ENCODE measurements at regions not wholly inside any gene's neighbourhood (a gene's known extent, or its start where the extent isn't known, plus 50 kb on each side); places are given as distances from the start of the nearest gene placed in this dataset.

DNA sequence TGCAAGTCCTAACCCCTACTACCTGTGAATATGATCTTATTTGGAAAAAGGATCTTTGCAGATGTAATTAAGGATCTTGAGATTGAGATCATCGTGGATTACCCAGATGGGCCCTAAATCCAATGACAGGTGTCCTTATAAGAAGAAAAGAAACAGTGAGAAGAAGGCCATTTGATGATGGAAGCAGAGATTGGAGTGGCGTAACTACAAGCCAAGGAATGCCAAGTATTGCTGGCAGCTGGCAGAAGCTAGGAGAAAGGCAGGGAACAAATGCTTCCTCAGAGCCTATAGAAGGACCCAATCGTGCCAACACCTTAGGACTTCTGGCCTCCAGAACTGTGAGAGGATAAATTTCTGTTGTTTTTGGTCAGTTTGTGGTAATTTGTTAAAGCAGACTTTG is 70.1 kb upstream of the PALM2AKAP2 start:
- Histone ChIP-seq H3K4me1 (ENCODE audit: control insufficient read depth, extremely low read depth, insufficient read depth, low read length) (peaks cover 2% of the 10 kb centered on the region), H3K9ac (ENCODE audit: insufficient read depth, low read length) (no peak overlapping the region), H2AFZ (ENCODE audit: low read length) (no peak overlapping the region), H3K36me3 (ENCODE audit: control insufficient read depth, insufficient read depth, low read length) (no peaks in the 10 kb centered on the region), H3K9me3 (ENCODE audit: control insufficient read depth, insufficient read depth, low read depth, low read length) (no peaks in the 10 kb centered on the region), H4K20me1 (ENCODE audit: control insufficient read depth, extremely low read depth, insufficient read depth, low read length) (no peaks in the 10 kb centered on the region), H3K4me3 (replicated peaks in 1 of 4; ENCODE audit: control extremely low read depth in 1 of 4, insufficient read depth in 1 of 4, low read depth in 3 of 4, low read length in 4 of 4) (no peak overlapping the region), H3K4me2 (ENCODE audit: extremely low read depth, insufficient read depth, low read length) (no peak overlapping the region), H3K27ac (ENCODE audit: insufficient read depth, low read length) (no peak overlapping the region), H3K79me2 (ENCODE audit: control insufficient read depth, insufficient read depth, low read length) (no peaks in the 10 kb centered on the region), H3K27me3 (ENCODE audit: control insufficient read depth, insufficient read depth, low read length) (no peaks in the 10 kb centered on the region)
- DNase-seq (ENCODE audit: low read depth in 2 of 2), result no peak
- TF ChIP-seq EZH2 (IDR thresholded peaks at IDR 0.05; ENCODE audit: low read length, missing control alignments), result no peak
- TF ChIP-seq, protein P1, sequence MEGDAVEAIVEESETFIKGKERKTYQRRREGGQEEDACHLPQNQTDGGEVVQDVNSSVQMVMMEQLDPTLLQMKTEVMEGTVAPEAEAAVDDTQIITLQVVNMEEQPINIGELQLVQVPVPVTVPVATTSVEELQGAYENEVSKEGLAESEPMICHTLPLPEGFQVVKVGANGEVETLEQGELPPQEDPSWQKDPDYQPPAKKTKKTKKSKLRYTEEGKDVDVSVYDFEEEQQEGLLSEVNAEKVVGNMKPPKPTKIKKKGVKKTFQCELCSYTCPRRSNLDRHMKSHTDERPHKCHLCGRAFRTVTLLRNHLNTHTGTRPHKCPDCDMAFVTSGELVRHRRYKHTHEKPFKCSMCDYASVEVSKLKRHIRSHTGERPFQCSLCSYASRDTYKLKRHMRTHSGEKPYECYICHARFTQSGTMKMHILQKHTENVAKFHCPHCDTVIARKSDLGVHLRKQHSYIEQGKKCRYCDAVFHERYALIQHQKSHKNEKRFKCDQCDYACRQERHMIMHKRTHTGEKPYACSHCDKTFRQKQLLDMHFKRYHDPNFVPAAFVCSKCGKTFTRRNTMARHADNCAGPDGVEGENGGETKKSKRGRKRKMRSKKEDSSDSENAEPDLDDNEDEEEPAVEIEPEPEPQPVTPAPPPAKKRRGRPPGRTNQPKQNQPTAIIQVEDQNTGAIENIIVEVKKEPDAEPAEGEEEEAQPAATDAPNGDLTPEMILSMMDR (conservative IDR thresholded peaks at IDR 0.05 in 1 of 2, IDR thresholded peaks at IDR 0.05 in 1 of 2; ENCODE audit: low read depth in 1 of 2, low read length in 2 of 2), result no peak

DNA sequence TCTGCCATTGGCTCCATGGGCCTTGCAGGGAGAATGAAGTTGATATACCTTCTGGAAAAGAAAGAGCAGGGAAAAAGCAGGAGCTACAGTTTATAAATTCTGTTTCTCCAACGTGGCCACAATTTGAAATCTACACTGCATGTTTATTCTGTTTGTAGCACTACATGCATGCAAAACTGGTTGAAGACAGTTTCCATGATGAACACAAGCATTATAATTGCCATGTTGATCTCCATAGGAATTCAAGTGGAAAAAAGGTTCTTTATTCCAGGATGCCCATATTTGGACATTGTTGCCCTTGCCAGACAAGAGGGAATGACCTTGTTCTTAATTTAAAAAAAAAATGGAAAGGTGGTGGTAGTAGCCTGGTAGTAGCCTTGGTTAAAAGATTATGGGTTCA is 69.2 kb upstream of the PALM2AKAP2 start:
- Histone ChIP-seq H2AFZ (ENCODE audit: low read length) (no peak overlapping the region), H4K20me1 (ENCODE audit: control insufficient read depth, extremely low read depth, insufficient read depth, low read length) (no peaks in the 10 kb centered on the region), H3K27ac (ENCODE audit: insufficient read depth, low read length) (no peak overlapping the region), H3K79me2 (ENCODE audit: control insufficient read depth, insufficient read depth, low read length) (no peaks in the 10 kb centered on the region), H3K4me1 (ENCODE audit: control insufficient read depth, extremely low read depth, insufficient read depth, low read length) (peaks cover 2% of the 10 kb centered on the region), H3K9ac (ENCODE audit: insufficient read depth, low read length) (no peak overlapping the region), H3K9me3 (ENCODE audit: control insufficient read depth, insufficient read depth, low read depth, low read length) (no peaks in the 10 kb centered on the region), H3K4me3 (replicated peaks in 1 of 4; ENCODE audit: control extremely low read depth in 1 of 4, insufficient read depth in 1 of 4, low read depth in 3 of 4, low read length in 4 of 4) (no peak overlapping the region), H3K4me2 (ENCODE audit: extremely low read depth, insufficient read depth, low read length) (no peak overlapping the region), H3K27me3 (ENCODE audit: control insufficient read depth, insufficient read depth, low read length) (no peaks in the 10 kb centered on the region), H3K36me3 (ENCODE audit: control insufficient read depth, insufficient read depth, low read length) (no peaks in the 10 kb centered on the region)
- TF ChIP-seq, protein P1 (conservative IDR thresholded peaks at IDR 0.05 in 1 of 2, IDR thresholded peaks at IDR 0.05 in 1 of 2; ENCODE audit: low read depth in 1 of 2, low read length in 2 of 2), result no peak
- no peak for TF ChIP-seq EZH2 (IDR thresholded peaks at IDR 0.05; ENCODE audit: low read length, missing control alignments)
- DNase-seq (ENCODE audit: low read depth in 2 of 2), result no peak

DNA sequence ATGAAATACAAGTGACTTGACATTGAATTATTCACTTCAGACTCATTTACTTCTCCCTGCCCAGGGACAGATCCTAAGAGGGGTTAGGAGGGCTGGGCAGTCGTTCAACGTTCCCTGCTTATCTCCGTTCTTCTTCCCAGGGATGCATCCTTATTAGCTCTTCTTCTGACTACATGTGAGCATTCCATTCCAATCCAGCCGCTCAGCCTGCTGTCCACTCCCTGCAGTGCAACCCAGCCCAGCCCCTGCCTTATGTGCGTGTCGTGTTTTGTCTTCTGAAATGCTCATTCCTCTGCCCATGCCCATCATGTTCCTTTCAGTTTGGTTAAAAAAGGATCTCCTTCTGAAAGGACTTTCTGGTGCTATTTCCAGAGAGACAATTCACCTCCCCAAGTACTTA is 64.7 kb upstream of the PALM2AKAP2 start:
- H3K9me3 ChIP-seq (ENCODE audit: control insufficient read depth, insufficient read depth, low read depth, low read length), result no peaks in the 10 kb centered on the region
- no peaks in the 10 kb centered on the region for H3K4me1 ChIP-seq (ENCODE audit: control insufficient read depth, extremely low read depth, insufficient read depth, low read length)
- H3K36me3 ChIP-seq (ENCODE audit: control insufficient read depth, insufficient read depth, low read length), result no peaks in the 10 kb centered on the region
- no peaks in the 10 kb centered on the region for H3K27me3 ChIP-seq (ENCODE audit: control insufficient read depth, insufficient read depth, low read length)
- TF ChIP-seq, protein P1 (conservative IDR thresholded peaks at IDR 0.05 in 1 of 2, IDR thresholded peaks at IDR 0.05 in 1 of 2; ENCODE audit: low read depth in 1 of 2, low read length in 2 of 2), result no peak
- TF ChIP-seq EZH2 (IDR thresholded peaks at IDR 0.05; ENCODE audit: low read length, missing control alignments), result no peak
- no peak overlapping the region for H3K4me2 ChIP-seq (ENCODE audit: extremely low read depth, insufficient read depth, low read length)
- DNase-seq (ENCODE audit: low read depth in 2 of 2), result no peak
- H2AFZ ChIP-seq (ENCODE audit: low read length), result no peak overlapping the region
- no peak overlapping the region for H3K4me3 ChIP-seq (replicated peaks in 1 of 4; ENCODE audit: control extremely low read depth in 1 of 4, insufficient read depth in 1 of 4, low read depth in 3 of 4, low read length in 4 of 4)
- no peak overlapping the region for H3K27ac ChIP-seq (ENCODE audit: insufficient read depth, low read length)
- no peaks in the 10 kb centered on the region for H3K79me2 ChIP-seq (ENCODE audit: control insufficient read depth, insufficient read depth, low read length)
- no peaks in the 10 kb centered on the region for H4K20me1 ChIP-seq (ENCODE audit: control insufficient read depth, extremely low read depth, insufficient read depth, low read length)
- H3K9ac ChIP-seq (ENCODE audit: insufficient read depth, low read length), result no peak overlapping the region
